Pancreas (tissue), 10 donors: ENCODE measurements at regions not wholly inside any gene's neighbourhood (a gene's known extent, or its start where the extent isn't known, plus 50 kb on each side); places are given as distances from the start of the nearest gene placed in this dataset.

Source experiments
- ATAC-seq, 4 donors: fragments of 200-7000 bp; cut with Tn5 transposase; one replicate each; pipeline versions ENCODE4 v1.8.0 to v1.9.1; 2020; ENCODE audit warnings: mild to moderate bottlenecking in 4 of 4, moderate library complexity in 4 of 4
- DNase-seq, 6 donors: peaks; one replicate each; pipeline ENCODE4 v3.0.0-alpha.2; 2020
- FAIRE-seq: peaks from 2 replicates; lab custom pipeline; 2012; peaks lifted over from hg19 to GRCh38; lab: Jason Lieb, UNC
- H3K27ac ChIP-seq, 4 donors: fragments of 200-600 bp; sonication (generic); 1 replicate in 3 of 4; 2 replicates in 1 of 4; pipeline versions ENCODE4 v1.5.0 to v1.8.0; 2020
- H3K27me3 ChIP-seq, 4 donors: fragments of 200-600 bp; one replicate each; pipeline ENCODE4 v1.8.0; 2021
- H3K36me3 ChIP-seq, 3 donors: fragments of 200-600 bp; sonication (generic) in 1 of 3; one replicate each; pipeline versions ENCODE4 v1.5.0 to v1.8.0; 2020 to 2021
- H3K4me1 ChIP-seq, 3 donors: fragments of 200-600 bp; one replicate each; pipeline ENCODE4 v1.8.0; 2021
- H3K4me3 ChIP-seq, 4 donors: fragments of 200-600 bp; sonication (generic) in 2 of 4; one replicate each; pipeline versions ENCODE4 v1.5.0 to v1.8.0; 2020 to 2021
- H3K9me3 ChIP-seq, 4 donors: fragments of 200-600 bp; one replicate each; pipeline ENCODE4 v1.8.0; 2021
- WGBS, 2 donors: extraction: QIAGEN DNeasy Blood & Tissue Kit; methylation state at CpG; one replicate each; pipeline ENCODE4 v1.1.7; 2013; 5-methylcytosine and 5-hydroxymethylcytosine counted together
- intact Hi-C, 3 donors: fragments of 100-400 bp; cut with DNase I; formaldehyde crosslinking; loops; one replicate each; pipeline versions ENCODE4 v1.11.1 to v1.14.2; 2022
- TF ChIP-seq, protein P1 (sequence below), 4 donors: fragments of 200-600 bp; sonication (generic) in 3 of 4; IDR thresholded peaks; one replicate each; pipeline versions ENCODE4 v1.5.0 to v1.8.0; 2021; ENCODE audit warnings: antibody characterized with exemption in 4 of 4
- donor health status: healthy with polysubstance abuse.
- donor health status: DM: no; HTN: no; CAD: no; lungs with moderate emphysema.
- donor health status: DM: no; HTN: no; CAD: no.
- donor health status: control.
- donor health status: control.
- donor health status: Bipolar disorder and iron deficiency.
- donor health status: DM: yes; HTN: yes; CAD: no.
- donor health status: DM: no; HTN: no; CAD: no.
- donor health status: DM: no; HTN: no; CAD: no.
- donor health status: DM: yes; HTN: yes; CAD: no.

- Histone ChIP-seq H3K4me1 (no peaks in the 10 kb centered on the region), H3K27me3 (no peaks in the 10 kb centered on the region), H3K9me3 (no peaks in the 10 kb centered on the region), H3K27ac (no peak overlapping the region), H3K4me3 (no peak overlapping the region), H3K36me3 (no peaks in the 10 kb centered on the region)
- FAIRE-seq (no peak), DNase-seq (no peak), ATAC-seq (no peak)
- intact Hi-C loops, result no loop called here
- TF ChIP-seq, protein P1, sequence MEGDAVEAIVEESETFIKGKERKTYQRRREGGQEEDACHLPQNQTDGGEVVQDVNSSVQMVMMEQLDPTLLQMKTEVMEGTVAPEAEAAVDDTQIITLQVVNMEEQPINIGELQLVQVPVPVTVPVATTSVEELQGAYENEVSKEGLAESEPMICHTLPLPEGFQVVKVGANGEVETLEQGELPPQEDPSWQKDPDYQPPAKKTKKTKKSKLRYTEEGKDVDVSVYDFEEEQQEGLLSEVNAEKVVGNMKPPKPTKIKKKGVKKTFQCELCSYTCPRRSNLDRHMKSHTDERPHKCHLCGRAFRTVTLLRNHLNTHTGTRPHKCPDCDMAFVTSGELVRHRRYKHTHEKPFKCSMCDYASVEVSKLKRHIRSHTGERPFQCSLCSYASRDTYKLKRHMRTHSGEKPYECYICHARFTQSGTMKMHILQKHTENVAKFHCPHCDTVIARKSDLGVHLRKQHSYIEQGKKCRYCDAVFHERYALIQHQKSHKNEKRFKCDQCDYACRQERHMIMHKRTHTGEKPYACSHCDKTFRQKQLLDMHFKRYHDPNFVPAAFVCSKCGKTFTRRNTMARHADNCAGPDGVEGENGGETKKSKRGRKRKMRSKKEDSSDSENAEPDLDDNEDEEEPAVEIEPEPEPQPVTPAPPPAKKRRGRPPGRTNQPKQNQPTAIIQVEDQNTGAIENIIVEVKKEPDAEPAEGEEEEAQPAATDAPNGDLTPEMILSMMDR (IDR thresholded peaks at IDR 0.05), result no peak
- 51 to 53% methylated on average over 5 of the region's 5 CpGs for WGBS, 2 donors
Measured at GRCh38 chr5:8844206-8844605, 701.7 kb downstream of the SEMA5A start.

GRCh38 chr5:8844847-8845246 lies 701.0 kb downstream of the SEMA5A start:
- H3K27ac ChIP-seq, result no peak overlapping the region
- 62 to 80% methylated on average over 6 of the region's 6 CpGs for WGBS, 2 donors
- no peaks in the 10 kb centered on the region for H3K36me3 ChIP-seq
- DNase-seq, result no peak
- no peak for FAIRE-seq
- intact Hi-C loops, result no loop called here
- TF ChIP-seq, protein P1 (IDR thresholded peaks at IDR 0.05), result no peak
- H3K4me3 ChIP-seq, result no peak overlapping the region
- no peaks in the 10 kb centered on the region for H3K4me1 ChIP-seq
- no peaks in the 10 kb centered on the region for H3K9me3 ChIP-seq
- no peak for ATAC-seq
- H3K27me3 ChIP-seq, result no peaks in the 10 kb centered on the region

GRCh38 chr5:8845296-8845695 lies 700.6 kb downstream of the SEMA5A start:
- DNase-seq (no peak), FAIRE-seq (no peak), ATAC-seq (no peak)
- Histone ChIP-seq H3K4me1 (no peaks in the 10 kb centered on the region), H3K27me3 (no peaks in the 10 kb centered on the region), H3K4me3 (no peak overlapping the region), H3K27ac (no peak overlapping the region), H3K36me3 (no peaks in the 10 kb centered on the region), H3K9me3 (no peaks in the 10 kb centered on the region)
- TF ChIP-seq, protein P1 (IDR thresholded peaks at IDR 0.05), result no peak
- intact Hi-C loops, result no loop called here
- 49 to 58% methylated on average over 5 of the region's 5 CpGs for WGBS, 2 donors

DNA sequence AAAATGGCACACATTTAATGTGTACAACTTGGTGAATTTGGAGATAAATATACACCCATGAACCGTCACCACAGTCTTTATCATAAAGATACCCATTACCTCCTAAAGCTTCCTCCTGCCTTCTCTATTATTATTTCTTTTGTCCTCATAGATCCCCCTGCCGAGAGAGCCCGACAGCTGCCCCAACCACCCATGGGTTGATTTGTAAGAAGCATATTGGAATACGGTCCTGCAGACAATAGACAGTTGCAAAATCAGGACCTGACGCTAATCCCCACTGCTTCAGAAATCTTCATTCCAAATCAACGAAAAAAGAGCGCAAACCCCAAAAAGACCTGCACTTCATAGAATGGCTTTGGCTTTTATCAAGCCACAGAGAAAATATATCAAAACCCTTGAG lies 697.5 kb downstream of the SEMA5A start:
- Histone ChIP-seq H3K27ac (no peak overlapping the region), H3K36me3 (no peaks in the 10 kb centered on the region), H3K27me3 (no peaks in the 10 kb centered on the region), H3K4me1 (no peaks in the 10 kb centered on the region), H3K4me3 (no peak overlapping the region), H3K9me3 (no peaks in the 10 kb centered on the region)
- intact Hi-C loops, result no loop called here
- TF ChIP-seq, protein P1 (IDR thresholded peaks at IDR 0.05), result no peak
- DNase-seq, result no peak
- FAIRE-seq, result no peak
- ATAC-seq, result no peak
- 63 to 75% methylated on average over 7 of the region's 7 CpGs for WGBS, 2 donors

DNA sequence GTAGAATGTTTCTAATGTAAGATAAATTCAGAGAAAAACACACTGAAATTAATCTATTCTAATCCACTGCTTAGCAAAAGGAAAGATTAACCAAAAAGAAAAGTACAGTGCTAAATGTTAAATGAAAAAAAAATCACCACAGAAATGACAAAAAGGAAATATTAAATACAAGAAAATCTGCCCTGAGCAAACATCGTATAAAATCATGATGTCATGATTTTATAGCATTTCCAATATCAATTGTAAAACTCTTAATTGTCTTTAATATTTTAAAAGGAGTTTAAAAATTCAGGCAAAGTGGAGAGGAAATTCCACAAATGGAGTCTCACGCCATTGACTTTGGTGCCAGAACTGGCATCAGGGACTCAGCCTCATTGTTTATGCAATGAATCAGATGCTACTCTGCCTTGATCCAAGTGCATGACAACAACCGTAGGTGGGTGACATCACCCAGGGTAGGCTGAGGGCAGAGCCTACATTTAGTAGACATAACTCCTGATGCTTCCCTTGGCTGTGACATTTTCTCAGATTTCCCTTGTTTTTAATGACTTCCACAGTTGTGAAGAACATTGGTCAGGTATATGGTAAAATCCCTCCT lies 696.8 kb downstream of the SEMA5A start:
- no peak overlapping the region for H3K27ac ChIP-seq
- H3K36me3 ChIP-seq, result no peaks in the 10 kb centered on the region
- intact Hi-C loops, result no loop called here
- no peaks in the 10 kb centered on the region for H3K27me3 ChIP-seq
- WGBS, 2 donors, result 71 to 74% methylated on average over 3 of the region's 3 CpGs
- no peak for DNase-seq
- TF ChIP-seq, protein P1 (IDR thresholded peaks at IDR 0.05), result no peak
- H3K4me3 ChIP-seq, result no peak overlapping the region
- H3K4me1 ChIP-seq, result no peaks in the 10 kb centered on the region
- FAIRE-seq, result no peak
- no peaks in the 10 kb centered on the region for H3K9me3 ChIP-seq
- no peak for ATAC-seq
